Peyer's patch (tissue), 4 donors: ENCODE measurements at regions not wholly inside any gene's neighbourhood (a gene's known extent, or its start where the extent isn't known, plus 50 kb on each side); places are given as distances from the start of the nearest gene placed in this dataset.
A peak's percentile ranks its signal among the peaks of the same experiment; 100 is the strongest.

ENCODE experiments used
- DNase-seq, 3 donors: peaks; one replicate each; pipeline ENCODE4 v3.0.0-alpha.2; 2017 to 2019
- H3K27ac ChIP-seq, 4 donors: fragments of 200-600 bp; sonication (generic); one replicate each; pipeline ENCODE4 v1.5.1; 2016 to 2019
- H3K27me3 ChIP-seq, 2 donors: fragments of 200-600 bp; sonication (generic); one replicate each; pipeline ENCODE4 v1.5.1; 2019
- H3K36me3 ChIP-seq, 3 donors: fragments of 200-600 bp; sonication (generic); one replicate each; pipeline ENCODE4 v1.5.1; 2016 to 2019
- H3K4me1 ChIP-seq, 4 donors: fragments of 200-600 bp; sonication (generic); one replicate each; pipeline ENCODE4 v1.5.1; 2016 to 2019
- H3K4me3 ChIP-seq, 4 donors: fragments of 200-600 bp; sonication (generic); 1 replicate in 3 of 4; 2 replicates in 1 of 4; pipeline ENCODE4 v1.5.1; 2016 to 2019; ENCODE audit warnings: mild to moderate bottlenecking in 1 of 4
- H3K9me3 ChIP-seq, 4 donors: fragments of 200-600 bp; sonication (generic); one replicate each; pipeline ENCODE4 v1.5.1; 2016 to 2019; ENCODE audit warnings: mild to moderate bottlenecking in 1 of 4
- POLR2A ChIP-seq, 2 donors: fragments of 450-650 bp; IDR thresholded peaks; one replicate each; pipeline ENCODE4 v1.5.1; 2017; ENCODE audit warnings: antibody characterized with exemption in 2 of 2, mild to moderate bottlenecking in 2 of 2, moderate library complexity in 2 of 2
- TF ChIP-seq, protein P1 (sequence below), 6 experiments: fragments of 450-650 bp in 4 of 6; fragments of 200-600 bp in 2 of 6; sonication (generic) in 1 of 6; IDR thresholded peaks; one replicate each; pipeline ENCODE4 v1.5.1; 2017 to 2019; ENCODE audit warnings: antibody characterized with exemption in 6 of 6, mild to moderate bottlenecking in 3 of 6, moderate library complexity in 1 of 6

- Histone ChIP-seq H3K4me1 (no peaks in the 10 kb centered on the region), H3K36me3 (no peaks in the 10 kb centered on the region), H3K27me3 (no peaks in the 10 kb centered on the region), H3K9me3 (no peaks in the 10 kb centered on the region), H3K4me3 (no peak overlapping the region), H3K27ac (peak overlapping the region in 1 of 4 donors; percentile 49)
- TF ChIP-seq, protein P1, sequence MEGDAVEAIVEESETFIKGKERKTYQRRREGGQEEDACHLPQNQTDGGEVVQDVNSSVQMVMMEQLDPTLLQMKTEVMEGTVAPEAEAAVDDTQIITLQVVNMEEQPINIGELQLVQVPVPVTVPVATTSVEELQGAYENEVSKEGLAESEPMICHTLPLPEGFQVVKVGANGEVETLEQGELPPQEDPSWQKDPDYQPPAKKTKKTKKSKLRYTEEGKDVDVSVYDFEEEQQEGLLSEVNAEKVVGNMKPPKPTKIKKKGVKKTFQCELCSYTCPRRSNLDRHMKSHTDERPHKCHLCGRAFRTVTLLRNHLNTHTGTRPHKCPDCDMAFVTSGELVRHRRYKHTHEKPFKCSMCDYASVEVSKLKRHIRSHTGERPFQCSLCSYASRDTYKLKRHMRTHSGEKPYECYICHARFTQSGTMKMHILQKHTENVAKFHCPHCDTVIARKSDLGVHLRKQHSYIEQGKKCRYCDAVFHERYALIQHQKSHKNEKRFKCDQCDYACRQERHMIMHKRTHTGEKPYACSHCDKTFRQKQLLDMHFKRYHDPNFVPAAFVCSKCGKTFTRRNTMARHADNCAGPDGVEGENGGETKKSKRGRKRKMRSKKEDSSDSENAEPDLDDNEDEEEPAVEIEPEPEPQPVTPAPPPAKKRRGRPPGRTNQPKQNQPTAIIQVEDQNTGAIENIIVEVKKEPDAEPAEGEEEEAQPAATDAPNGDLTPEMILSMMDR (IDR thresholded peaks at IDR 0.05), result no peak
- TF ChIP-seq POLR2A (IDR thresholded peaks at IDR 0.05), result no peak
- no peak for DNase-seq
Measured at GRCh38 chr21:16193496-16194094, 463.8 kb downstream of the USP25 start.

- peak in 1 of 3 donors; percentile 50 for DNase-seq
- TF ChIP-seq, protein P1 (IDR thresholded peaks at IDR 0.05), result no peak
- TF ChIP-seq POLR2A (IDR thresholded peaks at IDR 0.05), result no peak
- no peaks in the 10 kb centered on the region for H3K9me3 ChIP-seq
- H3K4me3 ChIP-seq, result peak overlapping the region in 2 of 4 donors; percentile 6 to 20
- H3K36me3 ChIP-seq, result no peaks in the 10 kb centered on the region
- H3K4me1 ChIP-seq, result no peaks in the 10 kb centered on the region
- peak overlapping the region in 1 of 4 donors; percentile 49 for H3K27ac ChIP-seq
- H3K27me3 ChIP-seq, result no peaks in the 10 kb centered on the region
Measured at GRCh38 chr21:16194095-16194787, 464.5 kb downstream of the USP25 start.

DNA sequence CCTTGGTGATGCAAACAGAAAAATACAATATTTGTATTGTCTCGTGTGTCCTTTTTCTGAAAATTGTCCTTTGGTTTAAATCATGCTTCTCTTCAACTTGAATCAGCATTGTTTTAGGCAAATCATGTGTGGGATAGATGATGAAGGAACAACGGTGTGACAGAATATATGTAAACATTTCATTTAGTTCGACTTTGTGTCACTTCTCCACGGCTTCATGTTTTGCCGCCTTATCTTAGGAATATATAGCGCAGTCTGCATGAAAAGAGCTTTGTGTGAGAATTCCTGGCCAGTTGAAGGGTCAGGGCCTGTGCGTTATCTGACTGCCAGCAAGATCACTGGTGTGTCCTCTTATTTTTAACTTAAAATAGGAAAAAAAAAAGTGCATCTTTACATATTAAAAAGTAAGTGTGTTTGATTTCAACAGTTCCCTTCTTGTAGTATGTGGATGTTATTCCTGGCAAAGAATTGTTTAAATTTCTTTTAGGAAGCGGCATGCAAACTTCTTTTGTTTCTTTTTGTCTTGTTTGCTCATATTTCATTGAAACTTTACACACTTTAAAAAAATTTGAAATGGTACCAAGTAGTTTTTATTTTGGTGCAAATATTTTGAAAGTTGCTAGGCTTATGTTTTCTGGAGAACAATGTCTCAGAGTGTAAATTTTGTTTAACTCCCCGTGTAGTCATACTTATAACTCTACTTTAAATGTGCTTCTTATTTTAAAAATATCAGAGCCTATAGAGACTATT is 465.2 kb downstream of the USP25 start:
- H3K9me3 ChIP-seq, result no peaks in the 10 kb centered on the region
- peak overlapping the region in 1 of 4 donors; percentile 49 for H3K27ac ChIP-seq
- peak overlapping the region in 2 of 4 donors; percentile 10 to 20 for H3K4me3 ChIP-seq
- no peak for DNase-seq
- no peaks in the 10 kb centered on the region for H3K27me3 ChIP-seq
- TF ChIP-seq, protein P1 (IDR thresholded peaks at IDR 0.05), result no peak
- no peak for TF ChIP-seq POLR2A (IDR thresholded peaks at IDR 0.05)
- no peaks in the 10 kb centered on the region for H3K4me1 ChIP-seq
- no peaks in the 10 kb centered on the region for H3K36me3 ChIP-seq

DNA sequence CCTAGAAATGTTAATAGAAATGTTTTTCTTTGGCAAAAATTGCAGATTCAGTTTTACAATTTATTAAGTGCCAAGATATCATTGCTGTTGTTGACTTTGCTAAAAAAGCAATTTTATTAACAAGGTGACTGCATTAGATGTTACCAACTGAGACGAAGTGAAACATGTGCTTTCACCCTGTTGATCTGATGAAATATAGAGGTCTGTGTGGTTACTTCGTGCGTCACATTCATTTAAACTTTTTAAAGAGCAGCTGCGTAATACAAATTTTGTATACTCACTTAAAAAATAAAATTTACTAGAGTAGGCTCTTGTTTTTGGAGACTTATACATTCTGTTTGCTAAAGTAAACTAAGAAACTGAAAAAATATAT is 465.7 kb downstream of the USP25 start:
- Histone ChIP-seq H3K4me3 (peak overlapping the region in 1 of 4 donors; percentile 10), H3K27me3 (no peaks in the 10 kb centered on the region), H3K36me3 (no peaks in the 10 kb centered on the region), H3K4me1 (no peaks in the 10 kb centered on the region), H3K27ac (peak overlapping the region in 1 of 4 donors; percentile 35), H3K9me3 (no peaks in the 10 kb centered on the region)
- no peak for DNase-seq
- TF ChIP-seq, protein P1 (IDR thresholded peaks at IDR 0.05), result no peak
- TF ChIP-seq POLR2A (IDR thresholded peaks at IDR 0.05), result no peak

DNA sequence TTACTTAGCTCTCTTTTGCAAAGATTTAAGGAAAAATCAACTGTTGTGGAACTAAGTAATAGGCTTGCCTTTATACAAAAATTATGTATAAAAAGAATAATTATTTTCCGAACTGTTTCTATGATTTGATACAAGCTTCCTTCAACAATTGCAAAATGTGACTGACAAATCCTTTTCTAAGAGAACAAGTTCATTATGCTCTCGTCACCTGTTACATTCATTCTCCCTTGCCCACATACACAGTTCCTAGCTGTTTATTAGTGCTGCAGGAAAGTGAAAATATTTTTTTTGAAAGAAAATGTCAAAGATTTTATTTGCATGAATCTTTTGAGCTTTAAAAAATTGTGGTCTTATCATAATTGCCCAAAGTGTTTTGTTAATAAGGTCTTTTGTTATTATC is 466.2 kb downstream of the USP25 start:
- Histone ChIP-seq H3K4me3 (peak overlapping the region in 2 of 4 donors; percentile 9 to 10), H3K4me1 (no peaks in the 10 kb centered on the region), H3K27me3 (no peaks in the 10 kb centered on the region), H3K27ac (peak overlapping the region in 1 of 4 donors; percentile 35), H3K36me3 (no peaks in the 10 kb centered on the region), H3K9me3 (no peaks in the 10 kb centered on the region)
- no peak for DNase-seq
- TF ChIP-seq, protein P1 (IDR thresholded peaks at IDR 0.05), result no peak
- no peak for TF ChIP-seq POLR2A (IDR thresholded peaks at IDR 0.05)
